ENCODE measurements at regions not wholly inside any gene's neighbourhood (a gene's known extent, or its start where the extent isn't known, plus 50 kb on each side); places are given as distances from the start of the nearest gene placed in this dataset.
"Not testable (repeated sequence)": the region's sequence is repeated elsewhere in the genome, so short reads cannot be mapped to it uniquely, and the experiment has no call there.

DNA sequence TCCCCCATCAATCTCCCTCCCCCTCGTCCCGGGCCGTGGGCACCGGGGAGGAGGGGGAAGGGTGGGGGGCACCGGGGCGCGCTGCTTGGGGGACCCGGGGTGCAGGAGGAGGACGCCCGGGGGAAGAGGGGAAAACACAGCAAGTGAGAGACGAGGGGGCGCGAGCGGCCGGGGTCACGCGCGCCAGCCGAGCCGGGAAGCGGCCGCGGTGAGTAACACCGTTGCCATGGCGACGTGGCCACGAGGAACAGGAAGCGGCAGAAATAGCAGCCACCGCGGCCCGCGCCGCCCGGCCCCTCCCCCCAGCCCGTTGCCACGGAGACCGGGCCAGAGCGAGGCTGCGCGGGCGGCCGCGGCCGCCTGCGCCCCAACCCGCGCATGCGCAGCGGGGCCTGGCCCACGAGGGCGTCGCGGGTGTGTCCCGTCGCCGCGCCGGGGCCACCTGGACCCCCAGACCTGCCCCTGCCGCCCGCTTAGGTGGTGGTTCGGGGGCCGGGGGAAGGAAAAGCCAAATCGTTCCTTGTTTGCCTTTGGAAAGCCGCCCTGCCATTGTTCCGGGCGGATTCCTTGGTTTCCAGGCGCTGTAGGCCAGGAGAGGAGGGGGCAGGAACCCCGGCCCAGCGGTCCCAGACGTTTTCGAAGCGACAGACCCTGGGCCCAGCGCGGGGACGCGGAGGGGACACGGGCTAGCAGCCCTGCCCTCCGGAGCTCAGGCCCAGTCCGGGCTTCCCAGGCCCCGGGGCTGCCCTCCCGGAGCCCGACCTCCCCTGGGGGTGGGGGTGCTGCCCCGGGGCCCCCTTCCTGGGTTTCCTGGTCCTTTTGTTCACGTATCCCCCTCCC is 207.1 kb downstream of the C9orf50 start:
- peak overlapping the region; percentile 63 for H3K4me3 ChIP-seq (ENCODE audit: low read depth, low read length)
- FAIRE-seq (no peak), DNase-seq (ENCODE audit: low read depth) (peak; percentile 78)
- H3K27me3 ChIP-seq (ENCODE audit: control insufficient read depth, insufficient read depth, low read length): no peaks in the 10 kb centered on the region
- H3K36me3 ChIP-seq (ENCODE audit: control insufficient read depth, insufficient read depth, low read length): no peaks in the 10 kb centered on the region
- TF ChIP-seq, protein P1, sequence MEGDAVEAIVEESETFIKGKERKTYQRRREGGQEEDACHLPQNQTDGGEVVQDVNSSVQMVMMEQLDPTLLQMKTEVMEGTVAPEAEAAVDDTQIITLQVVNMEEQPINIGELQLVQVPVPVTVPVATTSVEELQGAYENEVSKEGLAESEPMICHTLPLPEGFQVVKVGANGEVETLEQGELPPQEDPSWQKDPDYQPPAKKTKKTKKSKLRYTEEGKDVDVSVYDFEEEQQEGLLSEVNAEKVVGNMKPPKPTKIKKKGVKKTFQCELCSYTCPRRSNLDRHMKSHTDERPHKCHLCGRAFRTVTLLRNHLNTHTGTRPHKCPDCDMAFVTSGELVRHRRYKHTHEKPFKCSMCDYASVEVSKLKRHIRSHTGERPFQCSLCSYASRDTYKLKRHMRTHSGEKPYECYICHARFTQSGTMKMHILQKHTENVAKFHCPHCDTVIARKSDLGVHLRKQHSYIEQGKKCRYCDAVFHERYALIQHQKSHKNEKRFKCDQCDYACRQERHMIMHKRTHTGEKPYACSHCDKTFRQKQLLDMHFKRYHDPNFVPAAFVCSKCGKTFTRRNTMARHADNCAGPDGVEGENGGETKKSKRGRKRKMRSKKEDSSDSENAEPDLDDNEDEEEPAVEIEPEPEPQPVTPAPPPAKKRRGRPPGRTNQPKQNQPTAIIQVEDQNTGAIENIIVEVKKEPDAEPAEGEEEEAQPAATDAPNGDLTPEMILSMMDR (IDR thresholded peaks at IDR 0.05; ENCODE audit: insufficient read depth, low read length, severe bottlenecking): no peak

DNA sequence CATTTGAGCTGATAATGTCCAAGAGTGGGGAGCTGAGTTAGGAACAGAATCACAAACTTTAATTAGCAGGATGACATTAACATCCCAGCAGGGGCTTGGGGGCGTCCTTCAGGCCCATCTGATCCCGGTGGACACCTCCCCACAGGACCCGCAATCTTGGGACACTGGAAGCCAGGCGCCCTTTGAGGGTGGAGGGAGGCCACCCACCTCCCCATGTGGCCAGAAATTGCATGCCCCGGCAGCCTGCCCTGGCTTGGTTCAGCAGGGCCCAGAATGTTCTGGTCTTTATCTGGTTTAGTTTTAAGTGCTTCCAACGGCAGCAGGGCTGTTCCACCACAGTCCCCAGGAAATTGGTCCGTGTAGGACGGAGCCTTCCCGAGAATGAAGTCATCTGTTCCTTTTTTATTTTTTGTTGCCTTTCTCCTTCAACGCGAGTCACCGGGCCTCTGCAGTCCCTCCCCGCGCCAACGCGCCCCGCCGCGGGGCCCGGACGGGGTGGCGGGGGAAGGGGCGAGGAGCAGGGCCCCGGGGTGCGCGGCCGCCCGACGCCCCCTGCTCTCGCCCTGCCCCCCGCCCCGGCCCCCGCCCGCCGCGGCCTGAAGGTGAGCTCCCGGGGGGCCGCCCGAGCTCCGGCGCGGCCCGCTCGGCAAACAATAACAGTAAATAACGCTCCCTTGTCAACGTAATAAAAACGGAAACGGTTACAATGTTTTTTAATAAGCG is 207.9 kb downstream of the C9orf50 start:
- TF ChIP-seq, protein P1 (IDR thresholded peaks at IDR 0.05; ENCODE audit: insufficient read depth, low read length, severe bottlenecking): no peak
- Histone ChIP-seq H3K36me3 (ENCODE audit: control insufficient read depth, insufficient read depth, low read length) (no peaks in the 10 kb centered on the region), H3K27me3 (ENCODE audit: control insufficient read depth, insufficient read depth, low read length) (no peaks in the 10 kb centered on the region), H3K4me3 (ENCODE audit: low read depth, low read length) (peak overlapping the region; percentile 53)
- FAIRE-seq (no peak), DNase-seq (ENCODE audit: low read depth) (peak; percentile 63)

DNA sequence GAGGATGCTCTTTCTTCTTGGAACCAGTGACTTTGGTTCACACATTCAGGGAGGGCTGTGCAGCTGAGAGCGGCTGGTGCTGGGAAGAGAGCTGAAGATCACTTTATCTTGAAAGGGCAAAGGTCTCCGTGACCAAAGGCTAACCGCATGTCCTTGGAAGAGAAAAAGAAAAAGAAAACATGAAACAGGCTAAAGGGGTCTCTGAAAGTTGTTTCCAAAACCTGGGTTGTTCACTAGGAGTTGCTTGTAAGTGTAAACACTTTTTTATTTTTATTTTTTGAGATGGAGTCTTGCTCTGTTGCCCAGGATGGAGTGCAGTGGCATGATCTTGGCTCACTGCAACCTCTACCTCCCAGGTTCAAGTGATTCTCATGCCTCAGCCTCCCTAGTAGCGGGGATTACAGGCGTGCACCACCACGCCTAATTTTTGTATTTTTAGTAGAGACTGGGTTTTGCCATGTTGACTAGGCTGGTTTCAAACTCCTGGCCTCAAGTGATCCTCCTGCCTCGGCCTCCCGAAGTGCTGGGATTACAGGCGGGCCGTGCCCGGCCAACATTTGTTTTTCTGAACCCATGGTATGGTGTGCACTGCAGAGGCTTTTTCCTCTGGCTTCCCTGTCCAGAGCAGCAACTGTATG is 208.6 kb downstream of the C9orf50 start:
- H3K27me3 ChIP-seq (ENCODE audit: control insufficient read depth, insufficient read depth, low read length); H3K36me3 ChIP-seq (ENCODE audit: control insufficient read depth, insufficient read depth, low read length); FAIRE-seq; DNase-seq (ENCODE audit: low read depth); H3K4me3 ChIP-seq (ENCODE audit: low read depth, low read length): not testable (repeated sequence)

DNA sequence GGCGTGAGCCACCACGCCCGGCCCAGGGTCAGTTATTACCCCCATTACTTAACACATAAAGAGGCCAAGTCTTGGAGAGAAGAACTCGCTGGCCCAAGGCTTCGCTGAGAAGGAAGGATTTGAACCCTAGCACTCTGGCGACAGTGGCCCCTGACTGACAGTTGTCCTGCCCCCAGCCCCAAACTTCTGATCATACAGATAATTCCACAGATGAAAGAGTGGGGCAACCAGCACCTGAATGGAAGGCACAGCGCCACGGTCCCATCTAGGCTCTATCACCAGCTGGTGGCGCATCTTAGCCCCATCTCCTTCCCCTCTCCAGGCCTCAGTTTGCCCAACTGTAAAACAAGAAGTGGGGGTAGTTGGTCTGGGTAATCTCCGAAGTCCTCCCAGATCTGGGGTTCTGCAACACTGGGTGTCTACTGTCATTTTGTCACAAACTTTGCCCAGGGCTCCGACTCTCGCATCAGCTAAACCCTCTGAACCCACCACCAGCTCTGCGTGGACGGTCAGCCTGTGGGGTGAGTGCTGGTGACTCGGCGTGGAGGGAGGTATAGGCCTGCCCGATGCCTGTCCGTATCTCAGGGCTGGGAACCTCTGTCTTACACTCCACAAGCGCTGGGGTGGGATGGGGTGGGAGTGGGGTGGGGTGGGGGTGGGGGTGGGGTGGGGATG is 209.3 kb downstream of the C9orf50 start:
- no peaks in the 10 kb centered on the region for H3K27me3 ChIP-seq (ENCODE audit: control insufficient read depth, insufficient read depth, low read length)
- no peak for FAIRE-seq
- DNase-seq (ENCODE audit: low read depth): no peak
- TF ChIP-seq, protein P1 (IDR thresholded peaks at IDR 0.05; ENCODE audit: insufficient read depth, low read length, severe bottlenecking): no peak
- H3K36me3 ChIP-seq (ENCODE audit: control insufficient read depth, insufficient read depth, low read length): no peaks in the 10 kb centered on the region
- no peak overlapping the region for H3K4me3 ChIP-seq (ENCODE audit: low read depth, low read length)

DNA sequence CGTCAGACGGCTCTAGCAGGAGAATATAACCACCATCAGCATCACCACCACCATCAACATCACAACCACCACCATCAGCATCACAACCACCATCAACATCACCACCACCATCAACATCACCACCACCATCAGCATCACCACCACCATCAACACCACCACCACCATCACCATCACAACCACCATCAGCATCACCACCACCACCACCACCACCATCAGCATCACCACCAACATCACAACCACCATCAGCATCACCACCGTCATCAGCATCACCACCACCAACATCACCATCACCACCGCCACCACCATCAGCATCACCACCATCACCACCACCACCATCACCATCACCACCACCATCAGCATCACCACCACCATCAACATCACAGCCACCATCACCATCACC is 210.7 kb downstream of the C9orf50 start:
- TF ChIP-seq, protein P1 (IDR thresholded peaks at IDR 0.05; ENCODE audit: insufficient read depth, low read length, severe bottlenecking): no peak
- peak; percentile 93 for FAIRE-seq
- Histone ChIP-seq H3K4me3 (ENCODE audit: low read depth, low read length) (no peak overlapping the region), H3K36me3 (ENCODE audit: control insufficient read depth, insufficient read depth, low read length) (no peaks in the 10 kb centered on the region), H3K27me3 (ENCODE audit: control insufficient read depth, insufficient read depth, low read length) (no peaks in the 10 kb centered on the region)
- no peak for DNase-seq (ENCODE audit: low read depth)
